Gastroesophageal sphincter (tissue), 3 donors: ENCODE measurements at regions not wholly inside any gene's neighbourhood (a gene's known extent, or its start where the extent isn't known, plus 50 kb on each side); places are given as distances from the start of the nearest gene placed in this dataset.

Source experiments
- POLR2AphosphoS5 ChIP-seq: sonication (generic); formaldehyde crosslinking; IDR thresholded peaks from one replicate; pipeline ENCODE4 v1.6.1; 2017; ENCODE audit warnings: antibody characterized with exemption
- TF ChIP-seq, protein P1 (sequence below), 4 experiments: fragments of 200-600 bp in 2 of 4; fragments of 450-650 bp in 2 of 4; sonication (generic) in 1 of 4; IDR thresholded peaks; one replicate each; pipeline ENCODE4 v1.5.1; 2017 to 2019; ENCODE audit warnings: antibody characterized with exemption in 4 of 4, mild to moderate bottlenecking in 2 of 4, moderate library complexity in 2 of 4

DNA sequence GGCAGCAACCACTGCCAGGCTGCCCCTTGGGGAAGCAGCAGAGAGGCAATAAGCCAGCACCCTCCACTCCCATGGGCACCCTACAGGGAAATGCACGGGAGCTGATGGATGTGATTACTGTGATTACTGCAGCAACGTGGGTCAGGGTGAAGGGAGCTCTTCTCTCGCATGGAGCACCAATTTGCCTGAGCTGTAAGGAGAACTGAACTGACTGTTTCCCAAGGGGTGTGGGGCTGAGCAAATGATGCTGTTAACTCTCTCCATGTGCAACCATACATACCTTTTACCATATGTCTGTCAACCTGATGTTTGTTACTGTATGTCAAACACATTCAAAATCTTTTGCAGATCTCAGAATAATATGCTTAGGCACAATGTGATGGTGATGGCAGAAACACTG, 680.6 kb downstream of the SQOR start:
- TF ChIP-seq, protein P1, sequence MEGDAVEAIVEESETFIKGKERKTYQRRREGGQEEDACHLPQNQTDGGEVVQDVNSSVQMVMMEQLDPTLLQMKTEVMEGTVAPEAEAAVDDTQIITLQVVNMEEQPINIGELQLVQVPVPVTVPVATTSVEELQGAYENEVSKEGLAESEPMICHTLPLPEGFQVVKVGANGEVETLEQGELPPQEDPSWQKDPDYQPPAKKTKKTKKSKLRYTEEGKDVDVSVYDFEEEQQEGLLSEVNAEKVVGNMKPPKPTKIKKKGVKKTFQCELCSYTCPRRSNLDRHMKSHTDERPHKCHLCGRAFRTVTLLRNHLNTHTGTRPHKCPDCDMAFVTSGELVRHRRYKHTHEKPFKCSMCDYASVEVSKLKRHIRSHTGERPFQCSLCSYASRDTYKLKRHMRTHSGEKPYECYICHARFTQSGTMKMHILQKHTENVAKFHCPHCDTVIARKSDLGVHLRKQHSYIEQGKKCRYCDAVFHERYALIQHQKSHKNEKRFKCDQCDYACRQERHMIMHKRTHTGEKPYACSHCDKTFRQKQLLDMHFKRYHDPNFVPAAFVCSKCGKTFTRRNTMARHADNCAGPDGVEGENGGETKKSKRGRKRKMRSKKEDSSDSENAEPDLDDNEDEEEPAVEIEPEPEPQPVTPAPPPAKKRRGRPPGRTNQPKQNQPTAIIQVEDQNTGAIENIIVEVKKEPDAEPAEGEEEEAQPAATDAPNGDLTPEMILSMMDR (IDR thresholded peaks at IDR 0.05): no peak
- no peak for TF ChIP-seq POLR2AphosphoS5
